SK-N-SH treated with all-trans-retinoic acid at 6 μM for 48 hours (cell line): ENCODE measurements at regions not wholly inside any gene's neighbourhood (a gene's known extent, or its start where the extent isn't known, plus 50 kb on each side); places are given as distances from the start of the nearest gene placed in this dataset.

ENCODE experiments used
- CREB5 ChIP-seq: fragments of 250-450 bp; sonication (Bioruptor Pico); IDR thresholded peaks from 2 replicates; pipeline ENCODE4 v1.5.1; 2020; ENCODE audit warnings: low read depth, mild to moderate bottlenecking, moderate library complexity
- GLIS3 ChIP-seq: fragments of 250-450 bp; sonication (Bioruptor Pico); IDR thresholded peaks from 2 replicates; pipeline ENCODE4 v1.5.0; 2020; ENCODE audit warnings: mild to moderate bottlenecking, moderate library complexity
- PATZ1 ChIP-seq: fragments of 250-450 bp; sonication (Bioruptor Pico); IDR thresholded peaks from 2 replicates; pipeline ENCODE4 v1.8.0; 2020; ENCODE audit warnings: mild to moderate bottlenecking, moderate library complexity, borderline replicate concordance
- ZFP3 ChIP-seq: fragments of 250-450 bp; sonication (Bioruptor Pico); IDR thresholded peaks from 2 replicates; pipeline ENCODE4 v1.5.0; 2020; ENCODE audit warnings: mild to moderate bottlenecking, moderate library complexity

- TF ChIP-seq CREB5 (CRISPR knock-in tag) (no peak), PATZ1 (CRISPR knock-in tag) (no peak), ZFP3 (CRISPR knock-in tag) (no peak), GLIS3 (no peak)
Observed at GRCh38 chr16:13503960-13504635, 415.9 kb upstream of the ERCC4 start.
